Stomach (tissue), 8 donors: ENCODE measurements at regions not wholly inside any gene's neighbourhood (a gene's known extent, or its start where the extent isn't known, plus 50 kb on each side); places are given as distances from the start of the nearest gene placed in this dataset.

ENCODE experiments used
- DNase-seq, 2 donors: peaks; one replicate each; pipeline versions ENCODE4 v3.0.0 to v3.0.0-alpha.2; 2013 to 2019
- H3K27ac ChIP-seq, 5 donors: fragments of 200-600 bp in 4 of 5; sonication (generic) in 4 of 5; one replicate each; pipeline ENCODE4 v1.5.1; 2013 to 2019; ENCODE audit warnings: mild to moderate bottlenecking in 1 of 5, moderate library complexity in 1 of 5
- H3K27me3 ChIP-seq, 3 donors: fragments of 200-600 bp; sonication (generic); one replicate each; pipeline ENCODE4 v1.5.1; 2017 to 2019; ENCODE audit warnings: mixed run types in 1 of 3
- H3K36me3 ChIP-seq, 4 donors: fragments of 200-600 bp; sonication (generic); 1 replicate in 3 of 4; 2 replicates in 1 of 4; pipeline ENCODE4 v1.5.1; 2016 to 2019
- H3K4me1 ChIP-seq, 4 donors: fragments of 200-600 bp; sonication (generic); one replicate each; pipeline ENCODE4 v1.5.1; 2016 to 2019
- H3K4me3 ChIP-seq, 4 donors: fragments of 200-600 bp; sonication (generic) in 3 of 4; one replicate each; pipeline ENCODE4 v1.5.1; 2016 to 2019; ENCODE audit warnings: mild to moderate bottlenecking in 1 of 4
- H3K9me3 ChIP-seq, 4 donors: fragments of 200-600 bp; sonication (generic); one replicate each; pipeline ENCODE4 v1.5.1; 2016 to 2019
- CTCF ChIP-seq, 7 experiments: fragments of 450-650 bp in 4 of 7; fragments of 200-600 bp in 3 of 7; sonication (generic) in 3 of 7; IDR thresholded peaks; one replicate each; pipeline ENCODE4 v1.5.1; 2016 to 2019; ENCODE audit warnings: antibody characterized with exemption in 7 of 7, control low read depth in 2 of 7, mild to moderate bottlenecking in 1 of 7
- EP300 ChIP-seq: sonication (generic); formaldehyde crosslinking; IDR thresholded peaks from one replicate; pipeline ENCODE4 v1.6.1; 2017; ENCODE audit warnings: antibody characterized with exemption
- POLR2A ChIP-seq, 4 donors: fragments of 450-650 bp; IDR thresholded peaks; one replicate each; pipeline ENCODE4 v1.6.1; 2016; ENCODE audit warnings: antibody characterized with exemption in 4 of 4, control low read depth in 2 of 4, mild to moderate bottlenecking in 1 of 4, moderate library complexity in 1 of 4
- POLR2AphosphoS5 ChIP-seq, 3 donors: sonication (generic); formaldehyde crosslinking; IDR thresholded peaks; one replicate each; pipeline ENCODE4 v1.6.1; 2016; ENCODE audit warnings: antibody characterized with exemption in 3 of 3
- WGBS, 5 donors: extraction: QIAGEN DNeasy Blood & Tissue Kit in 3 of 5; methylation state at CpG; one replicate each; pipeline versions ENCODE4 v1.1.5 to v1.1.7; 2013 to 2018; 5-methylcytosine and 5-hydroxymethylcytosine counted together
- intact Hi-C: fragments of 100-400 bp; cut with DNase I; formaldehyde crosslinking; loops from one replicate; pipeline ENCODE4 v1.15.1; 2023; ENCODE audit warnings: low total_unique reads
- donor health status: healthy with polysubstance abuse.
- donor health status: Bipolar disorder and iron deficiency.
- donor health status: healthy.

- H3K36me3 ChIP-seq: no peaks in the 10 kb centered on the region
- intact Hi-C loops: no loop called here
- no peaks in the 10 kb centered on the region for H3K4me1 ChIP-seq
- 70 to 87% (median 79%) methylated on average over 9 of the region's 9 CpGs for WGBS, 5 donors
- no peak overlapping the region for H3K27ac ChIP-seq
- no peak for DNase-seq
- TF ChIP-seq POLR2A (IDR thresholded peaks at IDR 0.05) (no peak), EP300 (no peak), POLR2AphosphoS5 (IDR thresholded peaks at IDR 0.05) (no peak), CTCF (IDR thresholded peaks at IDR 0.05) (no peak)
- H3K4me3 ChIP-seq: no peak overlapping the region
- H3K27me3 ChIP-seq: no peaks in the 10 kb centered on the region
- H3K9me3 ChIP-seq: peaks cover 0 to 12% (median 2%) of the 10 kb centered on the region in 4 donors
Observed at GRCh38 chr11:25350899-25351803, 854.3 kb downstream of the LUZP2 start.

GRCh38 chr11:25357133-25357532 is 860.3 kb downstream of the LUZP2 start:
- no peak for DNase-seq
- Histone ChIP-seq H3K36me3 (no peaks in the 10 kb centered on the region), H3K9me3 (no peaks in the 10 kb centered on the region), H3K4me1 (no peaks in the 10 kb centered on the region), H3K27me3 (no peaks in the 10 kb centered on the region), H3K4me3 (no peak overlapping the region), H3K27ac (no peak overlapping the region)
- WGBS, 5 donors: 18 to 73% (median 49%) methylated on average over 2 of the region's 2 CpGs
- intact Hi-C loops: no loop called here
- TF ChIP-seq POLR2A (IDR thresholded peaks at IDR 0.05): no peak
- no peak for TF ChIP-seq CTCF (IDR thresholded peaks at IDR 0.05)
- no peak for TF ChIP-seq POLR2AphosphoS5 (IDR thresholded peaks at IDR 0.05)
- no peak for TF ChIP-seq EP300

- no peak overlapping the region for H3K4me3 ChIP-seq
- H3K9me3 ChIP-seq: peaks cover 0 to 13% (median 5%) of the 10 kb centered on the region in 4 donors
- H3K27ac ChIP-seq: no peak overlapping the region
- no peaks in the 10 kb centered on the region for H3K36me3 ChIP-seq
- DNase-seq: no peak
- intact Hi-C loops: no loop called here
- no peaks in the 10 kb centered on the region for H3K27me3 ChIP-seq
- WGBS, 5 donors: 89 to 96% (median 95%) methylated on average over 2 of the region's 2 CpGs
- TF ChIP-seq CTCF (IDR thresholded peaks at IDR 0.05) (no peak), EP300 (no peak), POLR2AphosphoS5 (IDR thresholded peaks at IDR 0.05) (no peak), POLR2A (IDR thresholded peaks at IDR 0.05) (no peak)
- H3K4me1 ChIP-seq: no peaks in the 10 kb centered on the region
Observed at GRCh38 chr11:25377466-25377865, 880.6 kb downstream of the LUZP2 start.

GRCh38 chr11:25396847-25397246 is 900.0 kb downstream of the LUZP2 start:
- H3K4me1 ChIP-seq: no peaks in the 10 kb centered on the region
- H3K9me3 ChIP-seq: peaks cover 0 to 4% (median 0%) of the 10 kb centered on the region in 4 donors
- H3K27me3 ChIP-seq: no peaks in the 10 kb centered on the region
- TF ChIP-seq POLR2A (IDR thresholded peaks at IDR 0.05) (no peak), POLR2AphosphoS5 (IDR thresholded peaks at IDR 0.05) (no peak), CTCF (IDR thresholded peaks at IDR 0.05) (no peak), EP300 (no peak)
- no peak overlapping the region for H3K4me3 ChIP-seq
- no peak overlapping the region for H3K27ac ChIP-seq
- no peaks in the 10 kb centered on the region for H3K36me3 ChIP-seq
- DNase-seq: no peak
- intact Hi-C loops: no loop called here
